Ureter (tissue), 1 donor: ENCODE measurements at regions not wholly inside any gene's neighbourhood (a gene's known extent, or its start where the extent isn't known, plus 50 kb on each side); places are given as distances from the start of the nearest gene placed in this dataset.

Experiments
- DNase-seq: peaks from one replicate; pipeline ENCODE4 v3.0.0-alpha.2; 2020; ENCODE audit warnings: low spot score
- donor health status: DM: yes; HTN: yes; CAD: no.

DNA sequence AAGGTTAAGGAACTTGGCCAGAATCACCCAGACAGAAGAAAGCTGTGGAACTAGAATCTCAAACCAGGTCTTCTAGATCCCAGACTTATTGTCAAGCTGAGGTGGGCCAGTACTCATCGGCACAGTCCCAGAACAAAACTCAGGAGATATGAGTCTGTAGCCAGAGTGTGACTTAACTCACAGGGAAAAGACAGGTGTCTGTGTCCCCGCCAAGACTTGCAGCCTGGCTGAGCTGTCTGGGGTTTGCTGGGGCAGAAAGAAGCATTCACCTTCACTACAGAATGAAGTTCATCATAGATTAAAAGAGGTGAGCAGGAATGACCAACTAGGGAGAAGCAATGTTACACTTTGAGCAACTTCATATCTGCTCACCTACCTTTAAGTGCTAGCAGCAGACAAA, 257.2 kb downstream of the FOXO1 start:
- DNase-seq, result no peak

DNA sequence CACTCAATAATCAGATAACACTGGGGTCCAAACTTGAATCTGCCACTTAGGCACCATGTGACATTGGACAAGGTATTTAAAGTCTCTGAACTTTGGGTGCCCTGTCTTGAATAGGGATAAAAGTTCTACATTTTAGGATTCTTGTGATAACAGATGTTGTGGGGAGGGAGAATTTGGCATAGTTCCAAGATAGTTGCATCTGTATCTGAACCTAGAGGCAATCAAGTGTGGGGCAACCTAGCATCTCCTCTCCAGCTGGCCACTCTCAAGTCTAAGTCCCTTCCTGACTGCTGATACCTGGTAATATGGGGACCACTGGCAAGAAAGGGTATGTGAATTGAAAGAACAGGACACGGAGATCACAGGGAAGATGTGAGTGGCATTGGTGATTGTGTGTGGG, 256.1 kb downstream of the FOXO1 start:
- DNase-seq, result no peak

DNA sequence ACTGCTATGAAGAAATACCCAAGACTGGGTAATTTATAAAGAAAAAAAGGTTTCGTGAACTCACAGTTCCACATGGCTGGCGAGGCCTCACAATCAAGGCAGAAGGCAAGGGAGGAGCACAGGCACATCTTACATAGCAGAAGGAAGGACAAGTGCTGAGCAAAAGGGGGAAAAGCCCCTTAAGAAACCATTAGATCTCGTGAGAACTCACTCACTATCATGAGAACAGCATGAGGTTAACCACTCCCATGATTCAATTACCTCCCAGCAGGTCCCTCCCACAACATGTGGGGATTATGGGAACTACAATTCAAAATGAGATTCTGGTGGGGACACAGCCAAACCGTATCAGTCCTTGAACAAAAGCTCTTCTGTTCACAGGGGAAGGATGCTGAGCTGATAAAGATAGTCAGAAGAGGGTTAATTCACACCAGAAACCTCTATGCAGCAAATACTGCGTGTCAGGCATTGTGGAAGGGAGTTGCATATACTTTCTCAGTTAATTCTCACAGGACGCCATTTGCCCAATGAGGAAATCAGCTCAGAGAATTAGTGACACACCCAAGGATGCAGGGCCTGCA, 246.2 kb downstream of the FOXO1 start:
- DNase-seq, result no peak

- no peak for DNase-seq
Measured at GRCh38 chr13:40422588-40423235, 243.7 kb downstream of the FOXO1 start.

DNA sequence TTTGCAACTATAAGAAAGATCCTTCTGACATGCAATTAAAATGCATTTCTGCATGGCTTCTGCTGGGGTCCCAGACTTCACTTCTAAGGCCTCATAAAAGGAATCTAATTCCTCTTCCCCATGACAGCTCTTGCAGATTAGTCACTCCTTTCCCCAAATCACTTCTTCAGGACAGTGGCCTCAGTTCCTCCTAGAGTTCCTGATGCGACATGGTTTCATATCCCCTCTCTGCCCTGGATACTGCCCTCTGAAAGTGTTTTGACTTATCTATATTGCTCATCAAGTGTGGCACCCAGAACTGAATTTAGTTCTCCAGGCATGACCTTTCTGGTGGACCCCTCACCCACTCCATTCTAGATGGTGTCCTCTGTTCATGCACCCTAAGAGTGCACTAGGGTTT, 238.1 kb downstream of the FOXO1 start:
- DNase-seq, result no peak

- DNase-seq, result no peak
Measured at GRCh38 chr13:40429706-40430545, 236.5 kb downstream of the FOXO1 start.

GRCh38 chr13:40432018-40432978, 234.1 kb downstream of the FOXO1 start:
- no peak for DNase-seq

DNA sequence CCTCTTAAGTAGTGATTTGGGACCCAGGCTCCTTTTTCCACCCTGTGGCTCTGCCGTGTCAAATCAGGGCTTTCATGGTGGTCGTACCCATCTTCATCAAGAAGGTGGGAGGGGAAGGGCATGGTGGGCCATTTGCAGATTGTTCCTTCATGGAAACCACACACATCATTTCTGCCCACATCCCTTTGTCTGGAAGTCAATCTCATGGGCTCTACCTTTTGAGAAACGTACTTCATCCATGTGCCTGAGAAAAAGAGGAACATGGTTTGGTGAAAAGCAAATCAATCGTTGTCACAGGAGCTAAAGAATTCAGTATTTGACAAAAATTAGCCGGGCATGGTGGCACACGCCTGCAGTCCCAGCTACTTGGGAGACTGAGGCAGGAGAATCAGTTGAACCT, 233.4 kb downstream of the FOXO1 start:
- DNase-seq, result no peak

DNA sequence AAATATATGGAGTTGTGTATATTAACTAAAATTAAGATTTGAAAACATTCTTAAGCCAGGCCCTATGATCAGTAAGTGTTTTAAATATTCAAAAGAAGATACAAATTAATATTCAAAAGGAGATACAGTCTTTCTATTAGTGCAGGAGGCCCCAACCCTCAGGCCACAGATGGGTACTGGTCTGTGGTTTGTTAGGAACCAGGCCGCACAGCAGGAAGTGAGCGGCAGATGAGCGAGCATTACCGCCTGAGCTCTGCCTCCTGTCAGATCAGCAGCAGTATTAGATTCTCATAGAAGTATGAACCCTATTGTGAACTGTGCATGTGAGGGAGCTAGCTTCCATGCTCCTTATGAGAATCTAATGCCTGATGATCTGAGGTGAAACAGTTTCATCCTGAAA, 232.9 kb downstream of the FOXO1 start:
- DNase-seq, result no peak

GRCh38 chr13:40434516-40435397, 231.7 kb downstream of the FOXO1 start:
- DNase-seq, result no peak

DNA sequence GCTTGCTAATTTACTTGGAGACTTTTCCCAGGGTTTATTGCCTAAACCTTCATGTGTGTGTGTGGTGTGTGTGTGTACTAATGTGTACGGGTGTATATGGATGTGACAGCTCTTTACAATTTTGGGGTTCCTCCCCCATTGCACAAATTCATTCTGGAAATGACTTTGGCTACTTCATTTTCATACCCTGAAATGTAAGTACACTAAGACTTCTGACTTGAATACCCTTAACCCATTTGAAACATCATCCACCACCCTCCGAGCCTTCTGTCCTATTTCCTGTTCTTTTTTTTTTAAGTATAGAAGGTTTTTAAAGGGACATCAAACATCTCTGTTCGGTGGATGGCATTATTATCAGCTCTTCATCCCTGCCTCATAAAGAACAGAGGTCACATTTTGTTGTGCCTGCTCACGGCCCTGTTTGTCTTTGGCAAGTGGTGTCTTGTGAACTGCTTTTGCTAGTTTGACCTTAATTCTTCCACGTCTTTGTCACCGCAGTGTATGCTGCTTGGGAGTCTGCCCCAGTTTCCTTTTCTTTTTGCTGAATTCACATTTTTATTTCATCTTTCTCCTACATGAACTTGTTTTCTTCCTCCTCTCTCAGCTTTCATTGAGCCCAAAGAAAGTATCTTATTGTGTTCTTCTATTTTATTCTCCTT, 228.3 kb downstream of the FOXO1 start:
- no peak for DNase-seq

DNA sequence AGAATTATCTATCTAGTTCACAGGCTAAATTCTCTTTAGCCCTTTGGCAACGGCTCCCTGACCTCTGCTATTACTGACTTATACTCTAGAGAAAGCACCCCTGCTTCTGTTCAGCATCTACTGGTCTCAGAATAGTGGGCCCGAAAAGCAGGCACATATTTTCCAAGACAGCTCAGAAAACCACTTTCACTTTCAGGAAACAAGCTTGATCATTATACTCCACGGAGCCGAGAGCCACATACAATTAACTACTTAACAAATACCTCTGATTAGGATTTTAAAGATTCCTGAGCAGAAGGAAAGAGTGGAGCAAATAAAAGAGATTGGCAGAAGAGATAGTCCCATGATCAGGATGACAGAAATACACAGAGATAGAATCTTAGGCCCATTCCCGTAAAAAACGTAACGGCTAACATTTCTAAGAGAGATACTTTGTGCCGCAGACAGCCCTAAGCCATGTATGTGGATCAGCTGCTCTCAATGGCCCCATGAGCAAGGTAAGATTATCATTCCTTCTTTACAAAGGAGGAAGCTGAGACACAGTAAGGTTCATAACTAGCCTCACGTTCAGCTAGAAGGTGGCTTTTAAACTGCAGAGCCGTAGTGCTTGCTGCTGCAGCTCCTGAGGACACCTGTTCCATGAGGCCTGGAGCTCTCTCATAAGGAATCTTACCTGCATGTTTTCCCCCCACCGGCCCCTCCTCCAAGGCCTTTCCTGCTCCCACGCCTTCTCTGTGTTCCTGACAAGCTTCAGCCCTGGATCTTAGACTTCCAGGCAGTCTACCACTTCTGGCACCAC, 227.2 kb downstream of the FOXO1 start:
- no peak for DNase-seq

DNA sequence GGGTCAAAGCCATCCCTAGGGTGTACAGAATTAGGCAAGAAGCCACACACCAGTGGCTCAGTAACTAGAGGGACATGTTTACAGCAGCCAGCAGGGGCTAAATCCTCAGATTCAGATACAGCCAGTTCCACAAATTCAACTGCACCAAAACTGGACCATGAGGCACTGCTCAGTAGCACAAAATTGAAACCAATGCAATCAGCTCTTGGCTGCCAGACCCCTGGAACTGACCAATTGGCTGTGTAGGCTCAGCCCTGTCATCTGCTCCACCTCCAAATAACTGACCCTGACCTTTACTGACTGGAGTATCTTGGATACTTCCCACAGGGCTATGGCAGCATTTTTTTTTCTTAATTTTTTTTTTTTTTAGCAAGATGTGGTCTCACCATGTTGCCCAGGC, 226.5 kb downstream of the FOXO1 start:
- no peak for DNase-seq

GRCh38 chr13:40440990-40441820, 225.2 kb downstream of the FOXO1 start:
- peak; percentile 81 for DNase-seq

GRCh38 chr13:40442231-40442630, 224.2 kb downstream of the FOXO1 start:
- DNase-seq, result no peak

DNA sequence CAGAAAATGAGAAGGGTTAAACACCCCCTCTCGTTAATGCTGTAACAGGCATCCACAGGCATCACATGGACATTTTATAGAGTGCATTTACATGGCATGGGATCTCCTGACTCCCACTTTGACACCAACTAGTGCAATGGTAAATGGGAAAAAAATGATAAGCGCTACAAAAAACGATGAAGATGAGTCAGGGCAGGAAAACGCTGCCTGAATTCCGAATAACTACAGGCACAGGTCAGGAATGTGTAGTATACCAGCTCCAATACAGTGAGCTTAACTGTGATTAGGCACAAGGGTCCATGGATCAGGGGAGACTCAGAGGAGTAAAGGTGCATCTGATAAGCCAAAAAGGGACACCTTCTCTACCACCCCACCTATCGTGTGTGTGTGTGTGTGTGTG, 223.6 kb downstream of the FOXO1 start:
- DNase-seq, result no peak

GRCh38 chr13:40444241-40444640, 222.2 kb downstream of the FOXO1 start:
- no peak for DNase-seq

GRCh38 chr13:40445557-40445990, 220.9 kb downstream of the FOXO1 start:
- DNase-seq, result peak; percentile 77

DNA sequence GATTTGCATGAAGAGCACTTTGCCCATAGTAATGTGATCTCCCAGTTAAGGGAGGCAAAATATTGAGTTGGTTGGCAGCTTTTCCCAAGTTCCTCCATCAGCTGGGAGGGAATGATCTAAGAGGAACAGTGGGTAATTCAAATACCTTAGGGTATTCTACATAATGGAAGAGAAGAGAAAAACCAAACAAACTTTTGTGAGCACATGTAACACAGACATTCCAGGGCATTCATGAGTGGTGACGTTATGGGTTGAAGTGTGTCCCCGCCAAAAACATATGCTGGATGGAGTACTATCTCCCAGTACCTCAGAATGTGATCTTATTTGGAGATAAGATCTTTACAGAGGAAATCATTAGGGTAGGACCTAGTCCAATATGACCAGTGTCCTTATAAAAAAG, 220.1 kb downstream of the FOXO1 start:
- DNase-seq, result no peak
